ENCODE measurements at regions not wholly inside any gene's neighbourhood (a gene's known extent, or its start where the extent isn't known, plus 50 kb on each side); places are given as distances from the start of the nearest gene placed in this dataset.

DNA sequence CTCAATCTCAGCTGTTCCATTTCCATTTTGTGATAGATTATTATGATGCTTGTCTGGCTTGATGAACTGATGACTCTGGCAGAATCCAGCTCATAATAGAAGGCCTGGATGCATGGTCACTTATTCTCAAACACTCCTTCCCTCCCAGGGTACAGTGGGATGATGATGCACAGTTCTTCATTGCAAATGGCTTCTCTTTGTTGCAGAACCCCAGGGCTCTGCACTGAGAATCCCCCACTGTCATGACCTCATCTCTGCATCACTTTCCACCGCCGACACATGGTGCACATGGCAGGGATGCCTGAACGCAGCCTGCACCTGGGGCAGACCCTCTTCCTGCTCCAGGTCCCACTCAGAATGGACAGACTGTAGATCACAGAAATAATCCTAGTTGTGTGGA is 515.6 kb upstream of the NR2F2 start:
- CTCF ChIA-PET (ENCODE audit: partially characterized antibody): interaction anchor here (0.9 to 1.5 kb wide), 2 partner anchors 10 to 1425 kb away, joined by 4 read pairs; no protein-coding TSS in a partner anchor
- Histone ChIP-seq H3K27me3 (replicated peaks in 1 of 4; ENCODE audit: control insufficient read depth in 3 of 4, extremely low read depth in 1 of 4, insufficient read depth in 3 of 4, low read length in 3 of 4) (no peaks in the 10 kb centered on the region), H3K4me2 (ENCODE audit: insufficient read depth in 1 of 2, low read depth in 2 of 2, low read length in 2 of 2) (no peak overlapping the region), H3K79me1 (ENCODE audit: low read depth, low read length) (no peaks in the 10 kb centered on the region), H3K56ac (replicated peaks; ENCODE audit: insufficient read length, low read depth, low read length) (no peak overlapping the region), H3K4me3 (ENCODE audit: extremely low read depth in 1 of 4, insufficient read depth in 2 of 4, low read depth in 3 of 4, low read length in 4 of 4) (no peak overlapping the region), H3K23me2 (ENCODE audit: low read depth, low read length) (no peaks in the 10 kb centered on the region), H2AFZ (ENCODE audit: low read length) (no peak overlapping the region), H4K20me1 (replicated peaks in 1 of 2; ENCODE audit: control insufficient read depth in 1 of 2, insufficient read depth in 2 of 2, low read length in 2 of 2) (no peaks in the 10 kb centered on the region), H3K36me3 (ENCODE audit: control insufficient read depth in 2 of 4, insufficient read depth in 4 of 4, low read length in 3 of 4) (no peaks in the 10 kb centered on the region), H4K91ac (replicated peaks; ENCODE audit: insufficient read length, low read length) (no peak overlapping the region), H4K8ac (ENCODE audit: extremely low read depth, insufficient read depth, low read length) (no peak overlapping the region), H2BK15ac (ENCODE audit: low read length) (no peak overlapping the region), H2BK12ac (ENCODE audit: low read depth, low read length) (no peak overlapping the region), H3K9me3 (ENCODE audit: insufficient read depth in 2 of 2, low read depth in 1 of 2, low read length in 1 of 2) (no peaks in the 10 kb centered on the region), H3K27ac (ENCODE audit: low read depth, low read length) (no peak overlapping the region), H3K14ac (ENCODE audit: insufficient read length) (no peak overlapping the region), H2AK5ac (ENCODE audit: low read depth, low read length) (no peak overlapping the region), H3K18ac (ENCODE audit: extremely low read depth, low read length) (no peak overlapping the region), H3K9ac (replicated peaks in 1 of 4; ENCODE audit: extremely low read depth in 1 of 4, low read depth in 3 of 4, low read length in 3 of 4) (no peak overlapping the region), H2BK120ac (replicated peaks; ENCODE audit: low read depth, low read length) (no peak overlapping the region), H2BK20ac (ENCODE audit: low read length) (no peak overlapping the region), H3K79me2 (ENCODE audit: control insufficient read depth in 1 of 2, insufficient read depth in 2 of 2, low read length in 2 of 2) (no peaks in the 10 kb centered on the region), H3K4me1 (replicated peaks in 1 of 4; ENCODE audit: control insufficient read depth in 3 of 4, insufficient read depth in 4 of 4, low read length in 3 of 4) (no peaks in the 10 kb centered on the region), H4K5ac (ENCODE audit: insufficient read length, low read depth, low read length) (no peak overlapping the region), H3K23ac (ENCODE audit: insufficient read length) (no peak overlapping the region), H3K4ac (replicated peaks; ENCODE audit: insufficient read length, low read depth, low read length) (no peak overlapping the region), H2BK5ac (ENCODE audit: low read depth, low read length) (no peak overlapping the region)
- WGBS, 2 experiments (ENCODE audit: extremely low coverage in 1 of 2, insufficient coverage in 1 of 2, insufficient read length in 1 of 2, insufficient replicate concordance in 2 of 2, low coverage in 1 of 2, low lambda C conversion rate in 2 of 2, missing lambda C conversion rate in 1 of 2): 100% methylated on average over 3 of the region's 3 CpGs; no CpG with 5 or more reads in 1 of the 2 experiments
- POLR2A ChIA-PET (ENCODE audit: partially characterized antibody): no interaction called here
- FAIRE-seq: no peak
- DNase-seq (ENCODE audit: low read depth in 1 of 2, low spot score in 2 of 2): no peak
- TF ChIP-seq PHF8 (conservative IDR thresholded peaks at IDR 0.05; ENCODE audit: low read depth, low read length): no peak
- TF ChIP-seq HDAC6 (IDR thresholded peaks at IDR 0.05; ENCODE audit: low read depth, low read length): no peak
- TF ChIP-seq, protein P1, sequence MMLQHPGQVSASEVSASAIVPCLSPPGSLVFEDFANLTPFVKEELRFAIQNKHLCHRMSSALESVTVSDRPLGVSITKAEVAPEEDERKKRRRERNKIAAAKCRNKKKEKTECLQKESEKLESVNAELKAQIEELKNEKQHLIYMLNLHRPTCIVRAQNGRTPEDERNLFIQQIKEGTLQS (IDR thresholded peaks at IDR 0.05; ENCODE audit: insufficient read depth, low read depth, low read length): no peak
- no peak for TF ChIP-seq RFX5 (IDR thresholded peaks at IDR 0.05; ENCODE audit: borderline replicate concordance, low read depth, low read length)
- TF ChIP-seq BACH1 (IDR thresholded peaks at IDR 0.05; ENCODE audit: low read length): no peak
- no peak for TF ChIP-seq JUND (IDR thresholded peaks at IDR 0.05; ENCODE audit: low read length)
- TF ChIP-seq CHD2 (IDR thresholded peaks at IDR 0.05; ENCODE audit: low read length): no peak

Data from H1 (cell line).